MG63 (cell line): ENCODE measurements at regions not wholly inside any gene's neighbourhood (a gene's known extent, or its start where the extent isn't known, plus 50 kb on each side); places are given as distances from the start of the nearest gene placed in this dataset.

Experiments
- DNase-seq: peaks from one replicate; pipeline ENCODE4 v3.0.0-alpha.2; 2020
- H3K27me3 ChIP-seq: fragments of 250-450 bp; sonication (Bioruptor Pico); 2 replicates; pipeline ENCODE4 v1.5.1; 2020; ENCODE audit warnings: mild to moderate bottlenecking, moderate library complexity
- H3K36me3 ChIP-seq: fragments of 250-450 bp; sonication (Bioruptor Pico); 2 replicates; pipeline ENCODE4 v1.5.1; 2020; ENCODE audit warnings: mild to moderate bottlenecking, moderate library complexity
- H3K4me3 ChIP-seq: fragments of 250-450 bp; sonication (Bioruptor Pico); 2 replicates; pipeline ENCODE4 v1.5.1; 2020; ENCODE audit warnings: mild to moderate bottlenecking, moderate library complexity
- H3K9me3 ChIP-seq: fragments of 250-450 bp; sonication (Bioruptor Pico); 2 replicates; pipeline ENCODE4 v1.5.1; 2020; ENCODE audit warnings: mild to moderate bottlenecking, moderate library complexity

DNA sequence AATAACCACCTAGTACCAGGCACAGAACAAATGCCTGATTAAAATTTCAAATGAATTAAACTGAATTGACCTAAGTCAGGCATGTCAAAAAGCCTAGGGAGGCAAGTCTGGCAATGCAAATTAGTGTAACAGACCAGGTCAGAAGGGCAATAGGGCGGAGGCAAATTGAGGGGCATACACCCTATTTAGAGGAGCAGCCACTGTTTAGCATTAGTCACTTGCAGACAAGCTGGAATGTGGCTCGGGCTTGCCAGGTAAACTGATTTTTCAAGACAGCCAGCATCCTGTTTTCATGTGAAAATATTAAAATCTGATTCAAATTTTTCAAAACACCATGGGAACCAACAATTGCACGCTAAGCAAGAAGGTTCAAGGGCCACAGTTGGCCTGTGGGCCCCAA lies 160.3 kb downstream of the EN1 start:
- Histone ChIP-seq H3K36me3 (no peaks in the 10 kb centered on the region), H3K4me3 (no peak overlapping the region), H3K9me3 (no peaks in the 10 kb centered on the region), H3K27me3 (no peaks in the 10 kb centered on the region)
- DNase-seq, result no peak

DNA sequence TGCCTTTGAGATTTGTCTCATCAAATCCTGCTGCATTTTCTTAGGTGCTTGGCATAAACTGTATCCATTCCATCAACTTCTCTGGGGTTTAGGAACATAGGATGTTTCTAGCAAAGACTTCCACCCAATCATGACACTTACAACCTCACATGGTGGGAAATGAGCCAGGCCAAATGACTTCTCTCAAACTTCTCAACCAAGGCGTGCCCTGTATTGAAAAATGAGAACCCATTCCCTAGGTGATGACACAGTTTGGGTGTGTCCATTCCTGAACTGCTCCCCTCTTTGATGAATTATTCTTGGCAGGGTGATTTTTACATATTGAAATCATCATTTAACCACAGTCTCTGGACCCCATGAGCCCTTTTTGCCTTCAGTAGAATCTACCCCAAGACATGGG lies 161.1 kb downstream of the EN1 start:
- H3K27me3 ChIP-seq, result no peaks in the 10 kb centered on the region
- H3K9me3 ChIP-seq, result no peaks in the 10 kb centered on the region
- H3K4me3 ChIP-seq, result no peak overlapping the region
- peak; percentile 24 for DNase-seq
- no peaks in the 10 kb centered on the region for H3K36me3 ChIP-seq

DNA sequence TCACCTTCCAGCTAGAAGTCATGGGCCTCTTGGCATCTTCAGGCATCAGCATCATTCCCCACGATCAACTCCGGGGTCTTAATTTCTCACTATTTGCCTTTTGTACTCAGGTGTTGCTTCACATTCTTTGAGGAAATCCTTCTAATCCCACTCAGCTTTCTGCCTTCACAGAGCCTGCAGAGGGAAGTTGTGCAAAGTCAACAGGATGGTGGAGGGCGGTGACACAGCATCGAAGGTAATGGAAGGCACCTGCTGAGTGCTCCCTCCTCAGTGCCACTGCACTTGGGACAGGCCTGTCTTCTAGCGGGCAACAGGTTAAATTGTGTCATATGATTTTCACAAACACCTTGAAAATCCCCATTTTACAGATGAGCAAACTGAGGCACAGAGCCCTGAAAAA lies 164.0 kb downstream of the EN1 start:
- no peaks in the 10 kb centered on the region for H3K36me3 ChIP-seq
- no peak overlapping the region for H3K4me3 ChIP-seq
- no peaks in the 10 kb centered on the region for H3K9me3 ChIP-seq
- no peak for DNase-seq
- no peaks in the 10 kb centered on the region for H3K27me3 ChIP-seq

DNA sequence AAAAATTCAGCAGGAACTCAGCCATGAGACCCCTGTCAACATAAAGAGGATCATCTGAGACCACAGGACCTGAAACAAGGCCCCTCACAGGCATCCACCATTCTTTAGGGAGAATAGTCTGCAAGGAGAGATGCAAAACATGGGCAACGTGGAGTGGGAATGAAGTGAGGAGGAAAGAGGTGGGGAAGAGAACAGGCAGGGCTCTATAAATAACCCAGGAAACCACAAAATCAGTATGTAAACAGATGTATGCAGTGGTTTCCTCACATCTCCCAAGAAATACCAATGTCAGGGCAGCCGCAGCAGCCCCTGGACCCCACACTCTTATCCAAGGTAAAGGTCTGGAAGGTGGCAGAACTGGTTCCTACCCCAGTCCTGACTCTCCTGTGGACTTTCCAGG lies 168.5 kb downstream of the EN1 start:
- no peaks in the 10 kb centered on the region for H3K27me3 ChIP-seq
- H3K4me3 ChIP-seq, result no peak overlapping the region
- DNase-seq, result no peak
- H3K9me3 ChIP-seq, result no peaks in the 10 kb centered on the region
- no peaks in the 10 kb centered on the region for H3K36me3 ChIP-seq

DNA sequence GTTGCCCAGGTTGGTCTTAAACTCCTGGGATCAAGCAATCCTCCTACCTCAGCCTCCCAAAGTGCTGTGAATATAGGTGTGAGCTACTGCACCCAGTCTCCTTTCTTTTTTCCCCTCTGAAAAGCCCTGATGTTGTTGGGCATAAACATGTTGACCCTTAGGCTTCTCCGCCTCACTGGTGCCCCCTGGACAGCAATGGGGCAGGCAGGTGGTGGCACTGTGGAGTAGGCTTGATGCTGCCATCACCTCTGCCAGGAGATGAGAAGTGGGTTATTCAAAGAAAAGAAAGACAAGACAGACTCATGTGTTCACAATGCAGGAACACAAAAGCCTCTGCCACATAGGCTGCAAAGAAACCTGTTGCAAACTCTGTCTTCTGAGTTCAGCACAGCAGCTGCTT lies 169.9 kb downstream of the EN1 start:
- H3K9me3 ChIP-seq, result no peaks in the 10 kb centered on the region
- no peaks in the 10 kb centered on the region for H3K27me3 ChIP-seq
- no peak overlapping the region for H3K4me3 ChIP-seq
- no peak for DNase-seq
- no peaks in the 10 kb centered on the region for H3K36me3 ChIP-seq

DNA sequence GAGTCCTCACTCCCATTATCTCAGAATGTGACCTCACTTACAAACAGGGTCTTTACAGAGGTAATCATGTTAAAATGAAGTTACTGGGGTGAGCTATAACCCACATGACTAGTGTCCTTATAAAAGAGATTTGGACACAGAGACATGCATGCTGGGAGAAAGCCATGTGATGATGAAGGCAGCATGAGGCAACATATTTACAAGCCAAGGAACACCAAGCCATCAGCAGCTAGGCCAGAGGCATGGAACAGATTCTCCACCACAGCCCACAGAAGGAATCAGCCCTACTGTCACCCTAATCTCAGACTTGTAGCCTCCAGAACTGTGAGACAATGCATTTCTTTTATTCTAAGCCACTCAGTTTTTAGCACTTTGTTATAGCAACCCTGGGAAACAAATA lies 171.9 kb downstream of the EN1 start:
- Histone ChIP-seq H3K27me3 (no peaks in the 10 kb centered on the region), H3K9me3 (no peaks in the 10 kb centered on the region), H3K36me3 (no peaks in the 10 kb centered on the region), H3K4me3 (no peak overlapping the region)
- DNase-seq, result no peak

DNA sequence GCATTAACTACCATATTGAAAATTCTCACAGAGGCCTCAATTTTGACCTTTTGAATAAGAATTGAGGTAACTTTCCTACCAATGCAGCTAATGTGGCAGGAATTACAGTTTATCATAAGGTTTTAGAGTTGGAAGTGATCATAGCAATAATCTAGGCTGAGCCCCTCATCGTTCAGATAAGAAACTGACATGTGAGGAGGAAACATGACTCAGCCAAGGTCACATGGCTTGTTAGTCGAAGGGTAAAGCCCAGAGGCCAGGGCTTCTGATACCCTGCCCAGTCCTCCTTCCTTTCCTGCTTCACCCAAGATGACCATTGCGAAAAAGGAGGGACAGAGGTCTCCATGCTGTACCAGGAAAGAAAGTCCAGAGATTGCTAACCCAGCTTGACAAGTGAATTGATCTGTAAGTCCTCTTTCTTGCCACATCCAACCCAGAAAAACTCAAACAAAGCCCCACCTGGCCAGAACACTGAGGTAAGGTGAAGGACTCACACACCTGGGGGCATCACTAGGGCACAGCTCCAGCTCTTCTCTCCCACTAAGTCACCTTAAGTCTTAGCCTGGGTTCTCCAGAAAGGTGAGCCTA lies 174.8 kb downstream of the EN1 start:
- peak; percentile 35 for DNase-seq
- no peaks in the 10 kb centered on the region for H3K9me3 ChIP-seq
- no peaks in the 10 kb centered on the region for H3K36me3 ChIP-seq
- no peaks in the 10 kb centered on the region for H3K27me3 ChIP-seq
- no peak overlapping the region for H3K4me3 ChIP-seq

DNA sequence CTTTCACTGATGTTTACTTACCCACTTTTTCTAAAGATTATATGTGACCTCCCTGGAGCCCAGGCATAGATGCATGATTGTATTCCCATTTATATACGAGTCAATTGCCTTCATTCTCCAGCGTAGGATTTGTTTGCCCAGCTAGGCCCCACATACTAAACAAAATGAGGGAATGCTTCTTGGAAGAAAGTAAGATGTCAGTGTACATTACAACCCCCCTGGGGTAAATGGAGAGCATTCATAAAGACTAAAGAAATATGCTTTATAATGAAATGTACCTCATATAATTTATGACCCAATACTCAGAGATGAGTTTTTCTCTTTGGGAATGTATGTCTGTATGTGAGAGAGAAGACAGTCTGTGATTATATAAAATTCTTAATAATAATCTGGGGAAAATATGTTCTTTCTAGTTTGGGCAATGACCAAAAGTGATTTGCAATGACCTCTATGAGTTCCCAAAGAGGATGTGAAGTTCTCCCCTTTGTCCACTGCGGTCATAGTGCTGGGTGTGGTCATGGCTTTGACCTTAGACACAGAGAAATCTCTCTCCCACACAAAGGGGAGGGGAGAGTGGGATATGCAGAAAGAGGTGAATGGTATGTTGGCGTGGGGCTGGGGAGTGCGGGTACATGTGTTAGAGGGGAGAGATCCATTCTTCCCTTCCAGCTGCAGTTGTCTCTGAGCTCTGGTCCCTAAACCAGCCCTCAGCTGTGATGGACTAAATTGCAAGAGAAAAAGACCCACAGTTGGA lies 175.6 kb downstream of the EN1 start:
- no peaks in the 10 kb centered on the region for H3K36me3 ChIP-seq
- no peak overlapping the region for H3K4me3 ChIP-seq
- no peaks in the 10 kb centered on the region for H3K9me3 ChIP-seq
- DNase-seq, result no peak
- H3K27me3 ChIP-seq, result no peaks in the 10 kb centered on the region

DNA sequence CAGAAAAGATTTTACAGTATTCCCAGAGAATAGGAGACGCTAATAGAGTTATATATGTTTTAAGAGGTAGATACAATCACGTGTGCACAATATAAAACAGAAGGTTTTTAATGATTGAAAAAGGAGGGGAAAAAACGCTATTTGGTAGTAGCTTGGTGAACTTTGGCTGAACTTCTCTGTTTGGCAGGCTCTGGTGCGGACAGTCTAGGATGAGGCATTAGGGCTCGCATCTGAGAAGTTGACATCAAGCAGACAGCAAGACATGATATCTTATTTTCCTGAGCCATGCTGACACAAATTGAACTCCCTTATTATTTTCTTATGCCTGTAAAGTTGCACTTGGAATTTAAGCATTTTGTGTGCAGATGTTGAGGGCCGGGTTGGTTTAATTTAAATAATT lies 176.6 kb downstream of the EN1 start:
- Histone ChIP-seq H3K9me3 (no peaks in the 10 kb centered on the region), H3K36me3 (no peaks in the 10 kb centered on the region), H3K27me3 (no peaks in the 10 kb centered on the region), H3K4me3 (no peak overlapping the region)
- DNase-seq, result peak; percentile 74

DNA sequence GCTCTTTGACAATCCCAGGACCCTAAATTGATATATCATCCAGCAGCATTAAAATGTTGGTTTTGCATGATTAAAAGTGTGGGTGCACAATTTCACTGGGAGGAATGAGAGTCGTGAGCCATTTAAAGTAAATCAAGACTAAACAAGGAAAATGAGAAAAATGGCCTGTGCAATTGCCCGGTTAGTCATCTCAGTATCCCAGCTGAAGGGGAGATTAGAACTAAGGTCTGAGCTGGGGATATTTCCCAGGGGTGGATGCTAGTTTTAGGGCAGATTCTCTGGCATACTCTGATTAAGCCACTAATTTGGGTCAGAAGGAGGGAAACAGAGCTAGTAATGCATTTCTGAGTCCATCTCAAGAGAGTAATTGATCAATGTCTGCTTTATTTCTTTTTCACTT lies 177.2 kb downstream of the EN1 start:
- H3K4me3 ChIP-seq, result no peak overlapping the region
- H3K36me3 ChIP-seq, result no peaks in the 10 kb centered on the region
- DNase-seq, result no peak

DNA sequence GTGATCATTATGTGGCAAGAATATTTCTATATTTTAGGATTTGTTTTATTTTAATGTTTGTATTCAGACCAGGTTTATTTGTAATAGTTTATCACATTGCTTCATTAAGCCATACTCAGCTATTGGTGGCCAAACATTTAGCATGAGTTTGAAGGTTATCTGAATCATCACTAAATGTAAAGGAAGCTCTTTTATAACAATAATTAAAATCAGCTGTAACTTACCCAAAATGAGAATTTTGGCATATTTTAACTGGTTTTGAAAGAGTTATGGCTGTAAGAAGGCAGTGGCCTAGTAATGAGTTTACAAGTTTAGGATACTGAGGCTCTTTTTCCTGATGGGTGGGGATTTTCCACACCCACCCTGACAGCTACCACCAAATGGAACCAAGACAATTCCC lies 177.8 kb downstream of the EN1 start:
- H3K4me3 ChIP-seq, result no peak overlapping the region
- H3K36me3 ChIP-seq, result no peaks in the 10 kb centered on the region
- H3K27me3 ChIP-seq, result no peaks in the 10 kb centered on the region
- DNase-seq, result no peak
- no peaks in the 10 kb centered on the region for H3K9me3 ChIP-seq

More for the DNA sequence above, 177.2 kb downstream of the EN1 start:
- Histone ChIP-seq H3K9me3 (no peaks in the 10 kb centered on the region), H3K27me3 (no peaks in the 10 kb centered on the region)

DNA sequence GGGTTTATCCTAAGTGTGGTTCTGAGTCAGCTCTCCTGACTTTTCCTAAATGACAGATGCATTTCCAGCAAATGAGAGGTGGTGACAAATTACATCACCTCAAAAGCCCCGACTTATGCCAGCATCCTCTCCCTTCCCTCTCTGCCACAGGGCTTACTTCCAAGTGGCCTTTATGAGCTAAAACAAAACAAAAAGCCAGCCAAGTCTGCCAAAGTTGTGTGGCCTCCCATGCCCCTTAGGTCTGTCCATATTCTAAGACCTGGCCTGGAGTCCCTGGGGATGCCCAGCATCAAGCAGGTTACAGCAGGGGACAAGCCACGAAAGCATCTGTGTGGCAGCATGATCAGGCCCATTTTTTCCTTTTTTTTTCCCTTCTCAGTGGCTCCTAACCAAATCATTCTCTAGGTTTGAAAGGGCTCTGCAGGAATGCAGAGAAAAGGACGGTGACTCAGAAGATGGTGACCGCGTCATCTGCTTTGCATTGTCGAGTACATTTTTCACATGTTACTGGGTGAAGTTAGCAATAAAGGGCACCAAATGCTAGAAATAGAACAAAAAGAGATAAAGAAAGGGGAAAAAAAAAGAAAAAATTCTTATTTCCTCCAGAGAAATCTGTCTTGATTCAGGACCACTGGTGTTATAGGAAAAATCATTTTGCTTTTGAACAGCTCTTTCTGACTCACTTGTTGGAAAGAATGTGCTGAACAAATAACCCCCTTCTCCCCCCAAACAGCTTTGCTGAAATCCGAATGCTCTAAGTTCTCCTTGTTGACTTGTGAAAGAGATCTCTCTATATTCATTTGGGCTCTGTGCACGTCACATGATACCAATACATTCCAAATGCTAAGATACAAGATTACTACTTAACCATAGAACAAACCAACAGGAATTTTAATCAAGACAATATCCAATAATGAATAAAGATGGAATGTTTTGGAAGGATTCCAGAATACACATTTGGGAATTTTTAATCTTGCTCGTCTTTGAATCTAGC lies 178.7 kb downstream of the EN1 start:
- DNase-seq, result peak; percentile 85
- H3K4me3 ChIP-seq, result no peak overlapping the region

DNA sequence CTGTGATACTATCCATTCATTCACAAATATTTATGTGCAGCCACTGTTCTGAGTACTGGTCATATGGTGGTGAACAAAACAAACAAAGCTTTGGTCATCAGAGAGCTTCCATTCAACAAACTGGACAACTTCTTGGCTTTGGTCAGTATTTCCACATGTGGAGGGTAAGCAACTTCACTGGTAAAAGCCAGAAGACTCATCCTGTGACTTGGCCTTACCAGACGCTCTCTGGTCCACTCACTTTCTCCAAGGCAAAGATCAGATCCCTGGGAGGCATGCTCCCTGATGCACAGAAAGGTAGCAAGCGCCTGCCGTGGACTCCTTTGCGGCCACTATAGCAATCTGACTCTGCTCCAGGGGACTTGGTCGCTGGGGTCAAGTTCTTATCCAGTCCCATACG lies 179.5 kb downstream of the EN1 start:
- H3K36me3 ChIP-seq, result no peaks in the 10 kb centered on the region
- H3K9me3 ChIP-seq, result no peaks in the 10 kb centered on the region
- H3K4me3 ChIP-seq, result no peak overlapping the region
- H3K27me3 ChIP-seq, result no peaks in the 10 kb centered on the region
- peak; percentile 71 for DNase-seq

More for the DNA sequence above, 178.7 kb downstream of the EN1 start:
- Histone ChIP-seq H3K36me3 (no peaks in the 10 kb centered on the region), H3K27me3 (no peaks in the 10 kb centered on the region), H3K9me3 (no peaks in the 10 kb centered on the region)

DNA sequence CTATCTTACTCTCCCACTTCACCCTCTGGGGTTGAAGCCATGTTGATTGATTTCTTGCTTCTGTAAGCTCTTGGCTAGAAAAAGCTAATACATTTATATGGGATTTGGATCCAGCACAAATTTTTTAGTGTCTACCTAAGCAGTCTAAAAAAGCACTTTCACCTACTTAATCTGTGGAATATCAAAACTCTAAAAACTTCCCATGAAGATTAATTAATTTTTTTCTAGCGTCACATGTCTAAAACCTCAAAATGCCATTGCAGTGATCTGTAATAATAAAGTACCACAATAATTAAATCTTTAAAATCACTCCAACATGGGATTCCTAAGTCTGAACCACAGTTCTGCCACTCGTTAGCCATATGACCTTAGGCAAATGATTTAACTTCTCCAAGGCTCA lies 180.1 kb downstream of the EN1 start:
- DNase-seq, result no peak
- no peaks in the 10 kb centered on the region for H3K36me3 ChIP-seq
- H3K9me3 ChIP-seq, result no peaks in the 10 kb centered on the region
- H3K27me3 ChIP-seq, result no peaks in the 10 kb centered on the region
- no peak overlapping the region for H3K4me3 ChIP-seq

DNA sequence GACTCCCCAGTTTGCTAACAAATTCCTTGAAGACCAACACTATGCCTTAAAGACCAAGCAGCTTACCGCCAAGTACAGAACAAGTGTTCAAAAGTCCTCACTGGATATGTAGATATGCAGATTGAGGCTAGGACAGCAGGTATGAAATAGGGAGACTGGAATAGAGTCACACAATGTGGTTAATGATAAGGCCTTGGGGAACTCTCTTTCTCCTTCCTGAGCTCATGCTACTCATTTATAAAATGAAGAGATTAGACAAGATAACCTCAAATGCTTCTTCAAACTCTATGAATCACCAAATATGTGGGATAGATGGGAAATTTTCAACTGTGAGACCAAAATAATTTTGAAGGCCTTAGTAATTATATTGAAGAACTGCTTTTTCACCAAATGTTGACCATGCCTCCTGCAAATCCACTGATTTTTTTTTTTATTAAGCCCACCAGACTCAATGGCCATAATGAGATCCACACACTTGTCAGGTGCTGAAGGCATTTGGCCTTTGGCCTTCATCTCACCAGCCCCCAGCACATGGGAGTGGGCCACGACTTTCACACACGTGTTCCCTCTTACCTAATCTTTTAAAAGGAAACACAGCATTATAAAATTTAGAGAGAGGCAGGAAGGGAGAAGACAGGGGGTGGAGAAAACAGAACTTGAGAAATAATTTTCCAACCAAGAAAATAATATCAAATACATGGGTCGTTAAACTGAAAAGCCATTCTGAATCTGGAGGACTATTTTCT lies 181.5 kb downstream of the EN1 start:
- no peaks in the 10 kb centered on the region for H3K27me3 ChIP-seq
- no peaks in the 10 kb centered on the region for H3K9me3 ChIP-seq
- DNase-seq, result no peak
- H3K4me3 ChIP-seq, result no peak overlapping the region
- no peaks in the 10 kb centered on the region for H3K36me3 ChIP-seq

DNA sequence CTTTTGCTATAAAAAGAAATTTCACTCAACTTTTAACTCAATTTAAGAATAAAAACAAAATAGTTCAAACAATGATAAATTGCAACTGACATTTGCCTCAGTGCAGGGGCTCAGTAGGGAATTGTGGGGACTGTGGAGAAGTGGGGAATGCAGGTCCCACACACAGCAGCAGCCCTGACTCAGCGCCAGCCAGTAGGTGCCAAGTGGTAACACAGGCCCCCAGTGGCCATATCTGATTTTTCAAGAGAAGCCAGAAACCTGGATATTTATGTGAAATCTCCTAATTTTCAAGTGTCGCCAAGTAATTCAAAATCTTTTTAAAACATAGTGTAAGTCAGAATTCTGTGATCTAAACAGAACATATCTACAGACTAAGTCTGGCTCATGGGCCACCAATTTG lies 186.3 kb downstream of the EN1 start:
- no peak overlapping the region for H3K4me3 ChIP-seq
- H3K27me3 ChIP-seq, result no peaks in the 10 kb centered on the region
- no peaks in the 10 kb centered on the region for H3K9me3 ChIP-seq
- no peaks in the 10 kb centered on the region for H3K36me3 ChIP-seq
- DNase-seq, result peak; percentile 31
